Right lobe of liver (tissue), 6 donors: ENCODE measurements at regions not wholly inside any gene's neighbourhood (a gene's known extent, or its start where the extent isn't known, plus 50 kb on each side); places are given as distances from the start of the nearest gene placed in this dataset.
"Not testable (repeated sequence)": the region's sequence is repeated elsewhere in the genome, so short reads cannot be mapped to it uniquely, and the experiment has no call there.

Experiments
- ATAC-seq, 4 donors: fragments of 200-7000 bp; cut with Tn5 transposase; one replicate each; pipeline ENCODE4 v1.9.1; 2020; ENCODE audit warnings: mild to moderate bottlenecking in 4 of 4, moderate library complexity in 4 of 4
- DNase-seq, 3 donors: peaks; one replicate each; pipeline ENCODE4 v3.0.0-alpha.2; 2020
- H3K27ac ChIP-seq, 3 donors: fragments of 200-600 bp; one replicate each; pipeline ENCODE4 v1.8.0; 2022
- H3K27me3 ChIP-seq, 2 donors: fragments of 200-600 bp; one replicate each; pipeline ENCODE4 v1.8.0; 2022
- H3K36me3 ChIP-seq, 4 donors: fragments of 200-600 bp; sonication (generic) in 1 of 4; one replicate each; pipeline versions ENCODE4 v1.5.1 to v1.8.0; 2017 to 2022; ENCODE audit warnings: control low read depth in 1 of 4
- H3K4me1 ChIP-seq, 4 donors: fragments of 200-600 bp; sonication (generic) in 1 of 4; one replicate each; pipeline versions ENCODE4 v1.5.1 to v1.8.0; 2017 to 2022; ENCODE audit warnings: control low read depth in 1 of 4
- H3K4me3 ChIP-seq, 3 donors: fragments of 200-600 bp; one replicate each; pipeline ENCODE4 v1.8.0; 2022
- H3K9me3 ChIP-seq, 4 donors: fragments of 200-600 bp; sonication (generic) in 1 of 4; one replicate each; pipeline versions ENCODE4 v1.5.1 to v1.8.0; 2017 to 2022; ENCODE audit warnings: control low read depth in 1 of 4
- POLR2A ChIP-seq: fragments of 450-650 bp; IDR thresholded peaks from one replicate; pipeline ENCODE4 v1.6.1; 2017; ENCODE audit warnings: antibody characterized with exemption, mild to moderate bottlenecking
- WGBS: methylation state at CpG from one replicate; pipeline ENCODE4 v1.1.6; 2018; ENCODE audit warnings: low coverage, low lambda C conversion rate; ENCODE audit not compliant: insufficient coverage; ENCODE audit errors: missing lambda C conversion rate; 5-methylcytosine and 5-hydroxymethylcytosine counted together
- intact Hi-C, 2 donors: fragments of 100-400 bp; cut with DNase I; formaldehyde crosslinking; loops; one replicate each; pipeline versions ENCODE4 v1.11.2 to v1.14.1; 2022
- TF ChIP-seq, protein P1 (sequence below), 4 donors: fragments of 200-600 bp in 3 of 4; fragments of 450-650 bp in 1 of 4; IDR thresholded peaks; one replicate each; pipeline versions ENCODE4 v1.5.1 to v1.8.0; 2016 to 2022; ENCODE audit warnings: antibody characterized with exemption in 4 of 4, mild to moderate bottlenecking in 2 of 4
- donor health status: DM: no; HTN: yes; CAD: no.
- donor health status: DM: no; HTN: no; CAD: no.
- donor health status: DM: no; HTN: no; CAD: no.
- donor health status: DM: no; HTN: yes; CAD: no.
- donor health status: DM: no; HTN: yes; CAD: no.

DNA sequence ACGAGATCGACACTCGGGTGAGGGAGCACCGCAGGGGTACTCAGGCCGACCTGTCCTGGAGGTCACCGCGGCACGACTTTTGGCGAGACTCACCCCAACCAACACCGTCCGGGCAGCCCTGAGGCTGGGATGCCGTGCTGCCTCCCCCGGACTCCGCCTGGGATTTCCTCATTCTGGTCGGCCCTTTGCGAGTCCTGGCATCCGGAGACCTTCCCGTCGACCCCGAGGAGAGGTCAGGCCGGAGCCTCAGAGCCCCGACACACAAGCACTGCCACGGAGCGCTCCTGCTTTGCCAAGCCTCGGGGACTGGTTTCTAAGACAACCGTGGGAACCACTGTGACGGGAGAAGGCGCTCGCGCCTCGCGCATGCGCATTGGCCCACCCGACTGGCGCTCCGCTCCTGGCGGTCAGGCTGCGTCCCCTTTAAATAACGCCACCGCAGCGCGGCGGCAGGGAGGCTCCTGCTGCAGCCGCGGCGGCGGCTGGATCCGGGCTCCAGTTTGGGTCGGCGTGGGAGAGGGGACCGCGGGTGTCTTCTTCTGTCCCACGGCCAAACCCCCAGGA lies 166.4 kb upstream of the ZNF337 start:
- WGBS = 0% methylated on average over 12 of the region's 53 CpGs
- peak overlapping the region; percentile 23 to 48 (median 35) for H3K4me3 ChIP-seq
- intact Hi-C loops, H3K36me3 ChIP-seq, H3K27ac ChIP-seq, H3K9me3 ChIP-seq: not testable (repeated sequence)
- peak; percentile 90 to 91 (median 90) for DNase-seq
- peaks cover 0 to 13% of the 10 kb centered on the region in 2 donors for H3K27me3 ChIP-seq
- peaks cover 0 to 18% (median 3%) of the 10 kb centered on the region in 4 donors for H3K4me1 ChIP-seq
- TF ChIP-seq, protein P1, sequence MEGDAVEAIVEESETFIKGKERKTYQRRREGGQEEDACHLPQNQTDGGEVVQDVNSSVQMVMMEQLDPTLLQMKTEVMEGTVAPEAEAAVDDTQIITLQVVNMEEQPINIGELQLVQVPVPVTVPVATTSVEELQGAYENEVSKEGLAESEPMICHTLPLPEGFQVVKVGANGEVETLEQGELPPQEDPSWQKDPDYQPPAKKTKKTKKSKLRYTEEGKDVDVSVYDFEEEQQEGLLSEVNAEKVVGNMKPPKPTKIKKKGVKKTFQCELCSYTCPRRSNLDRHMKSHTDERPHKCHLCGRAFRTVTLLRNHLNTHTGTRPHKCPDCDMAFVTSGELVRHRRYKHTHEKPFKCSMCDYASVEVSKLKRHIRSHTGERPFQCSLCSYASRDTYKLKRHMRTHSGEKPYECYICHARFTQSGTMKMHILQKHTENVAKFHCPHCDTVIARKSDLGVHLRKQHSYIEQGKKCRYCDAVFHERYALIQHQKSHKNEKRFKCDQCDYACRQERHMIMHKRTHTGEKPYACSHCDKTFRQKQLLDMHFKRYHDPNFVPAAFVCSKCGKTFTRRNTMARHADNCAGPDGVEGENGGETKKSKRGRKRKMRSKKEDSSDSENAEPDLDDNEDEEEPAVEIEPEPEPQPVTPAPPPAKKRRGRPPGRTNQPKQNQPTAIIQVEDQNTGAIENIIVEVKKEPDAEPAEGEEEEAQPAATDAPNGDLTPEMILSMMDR (IDR thresholded peaks at IDR 0.05) = peak in 1 of 4 donors; percentile 22
- peak; percentile 61 to 70 (median 64) for ATAC-seq

DNA sequence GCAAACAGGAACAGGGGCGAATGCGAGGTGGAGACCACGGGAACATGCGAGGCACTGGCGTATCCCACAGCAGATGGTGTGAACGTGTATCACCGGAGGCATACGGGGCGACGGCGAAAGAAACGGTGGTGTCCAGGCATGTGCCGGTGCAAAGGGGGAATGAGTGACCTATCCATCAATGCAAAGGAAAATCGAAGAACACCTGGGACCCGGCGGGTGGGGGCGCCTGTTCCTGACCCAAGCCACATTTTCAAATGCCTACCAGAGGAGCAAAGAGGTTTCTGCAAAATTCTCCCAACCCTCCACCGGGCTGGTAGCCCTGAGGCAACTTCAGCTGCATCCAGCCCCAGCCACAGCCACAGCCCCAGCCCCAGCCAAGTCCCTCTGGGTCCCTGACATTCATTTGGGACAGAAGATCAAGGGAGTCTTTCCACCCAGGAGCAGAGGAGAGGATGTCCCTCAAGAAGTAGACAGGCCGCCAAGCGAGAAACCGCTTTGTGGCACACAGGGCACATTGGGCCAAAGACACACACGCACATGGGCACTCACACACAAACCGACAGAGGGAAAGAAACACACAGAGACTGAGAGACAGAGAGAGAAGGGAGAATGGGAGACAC lies 164.0 kb upstream of the ZNF337 start:
- WGBS = 54% methylated on average over 13 of the region's 23 CpGs
- DNase-seq = peak in 2 of 3 donors; percentile 44
- Histone ChIP-seq H3K4me3 (no peak overlapping the region), H3K27ac (no peak overlapping the region), H3K27me3 (no peaks in the 10 kb centered on the region), H3K36me3 (no peaks in the 10 kb centered on the region), H3K4me1 (peaks cover 0 to 14% (median 1%) of the 10 kb centered on the region in 4 donors), H3K9me3 (no peaks in the 10 kb centered on the region)
- no peak for TF ChIP-seq POLR2A
- TF ChIP-seq, protein P1 (IDR thresholded peaks at IDR 0.05) = no peak
- no peak for ATAC-seq
- intact Hi-C loops = no loop called here

DNA sequence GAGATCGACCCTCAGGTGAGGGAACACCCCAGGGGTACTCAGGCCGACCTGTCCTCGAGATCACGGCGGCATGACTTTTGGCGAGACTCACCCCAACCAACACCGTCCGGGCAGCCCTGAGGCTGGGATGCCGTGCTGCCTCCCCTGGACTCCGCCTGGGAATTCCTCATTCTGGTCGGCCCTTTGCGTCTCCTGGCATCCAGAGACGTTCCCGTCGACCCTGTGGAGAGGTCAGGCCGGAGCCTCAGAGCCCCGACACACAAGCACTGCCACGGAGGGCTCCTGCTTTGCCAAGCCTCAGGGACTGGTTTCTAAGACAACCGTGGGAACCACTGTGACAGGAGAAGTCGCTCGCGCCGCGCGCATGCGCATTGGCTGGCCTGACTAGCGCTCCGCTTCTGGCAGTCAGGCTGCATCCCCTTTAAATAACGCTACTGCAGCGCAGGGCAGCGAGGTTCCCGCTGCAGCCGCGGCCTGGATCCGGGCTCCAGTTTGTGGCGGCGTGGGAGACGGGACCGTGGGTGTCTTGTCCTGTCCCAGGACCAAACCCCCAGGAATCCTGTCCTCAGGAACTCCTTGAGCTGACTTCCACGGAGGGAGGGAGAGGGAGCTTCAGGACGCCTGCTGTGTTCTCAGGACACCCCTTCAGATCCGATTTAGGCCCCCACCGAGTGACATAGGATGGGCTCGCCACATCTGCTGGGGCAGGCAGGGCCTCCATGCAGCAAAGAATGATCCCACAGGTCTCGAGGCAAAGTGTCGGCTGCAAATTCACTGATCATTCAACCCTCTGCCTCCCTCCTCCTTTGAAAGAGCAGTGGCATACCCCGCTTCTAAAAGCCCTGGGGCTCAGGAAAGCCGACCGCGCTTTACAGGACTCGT lies 163.2 kb upstream of the ZNF337 start:
- no peak overlapping the region for H3K27ac ChIP-seq
- DNase-seq = peak; percentile 74 to 85 (median 74)
- peaks cover 0 to 11% (median 0%) of the 10 kb centered on the region in 4 donors for H3K4me1 ChIP-seq
- no peaks in the 10 kb centered on the region for H3K36me3 ChIP-seq
- intact Hi-C loops = no loop called here
- WGBS = 15% methylated on average over 12 of the region's 51 CpGs
- H3K4me3 ChIP-seq = no peak overlapping the region
- no peaks in the 10 kb centered on the region for H3K27me3 ChIP-seq
- ATAC-seq = peak; percentile 52 to 79 (median 67)
- H3K9me3 ChIP-seq = no peaks in the 10 kb centered on the region
- TF ChIP-seq, protein P1 (IDR thresholded peaks at IDR 0.05) = no peak
- TF ChIP-seq POLR2A = no peak

DNA sequence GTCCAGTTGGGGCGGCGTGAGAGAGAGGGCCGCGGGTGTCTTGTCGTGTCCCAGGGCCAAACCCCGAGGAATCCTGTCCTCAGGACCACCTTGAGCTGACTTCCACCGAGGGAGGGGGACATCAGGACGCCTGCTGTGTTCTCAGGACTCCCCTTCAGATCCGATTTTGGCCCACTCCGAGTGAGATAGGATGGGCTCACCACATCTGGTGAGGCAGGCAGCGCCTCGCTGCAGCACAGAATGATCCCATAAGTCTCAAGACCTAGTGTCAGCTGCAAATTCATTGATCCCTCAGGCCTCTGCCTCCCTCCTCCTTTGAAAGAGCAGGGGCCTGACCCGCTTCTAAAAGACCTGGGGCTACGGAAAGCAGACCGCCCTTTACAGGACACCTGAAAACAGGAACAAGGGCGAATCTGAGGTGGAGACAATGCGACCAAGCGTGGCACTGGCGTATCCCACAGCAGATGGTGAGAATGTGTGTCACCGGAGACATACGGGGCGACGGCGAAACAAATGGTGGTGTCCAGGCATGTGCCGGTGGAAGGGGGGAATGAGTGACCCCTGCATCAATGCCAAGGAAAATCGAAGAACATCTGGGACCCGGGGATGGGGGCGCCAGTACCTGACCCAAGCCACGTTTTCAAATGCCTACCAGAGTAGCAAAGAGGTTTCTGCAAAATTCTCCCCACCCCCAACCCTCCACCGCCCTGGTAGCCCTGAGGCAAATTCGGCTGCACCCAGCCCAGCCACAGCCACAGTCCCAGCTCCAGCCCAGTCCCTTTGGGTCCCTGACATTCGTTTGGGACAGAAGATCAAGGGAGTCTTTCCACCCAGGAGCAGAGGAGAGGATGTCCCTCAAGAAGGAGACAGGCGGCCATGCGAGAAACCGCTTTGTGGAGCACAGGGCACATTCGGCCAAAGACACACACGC lies 162.1 kb upstream of the ZNF337 start:
- DNase-seq (no peak), ATAC-seq (no peak)
- no peak for TF ChIP-seq POLR2A
- TF ChIP-seq, protein P1 (IDR thresholded peaks at IDR 0.05) = no peak

DNA sequence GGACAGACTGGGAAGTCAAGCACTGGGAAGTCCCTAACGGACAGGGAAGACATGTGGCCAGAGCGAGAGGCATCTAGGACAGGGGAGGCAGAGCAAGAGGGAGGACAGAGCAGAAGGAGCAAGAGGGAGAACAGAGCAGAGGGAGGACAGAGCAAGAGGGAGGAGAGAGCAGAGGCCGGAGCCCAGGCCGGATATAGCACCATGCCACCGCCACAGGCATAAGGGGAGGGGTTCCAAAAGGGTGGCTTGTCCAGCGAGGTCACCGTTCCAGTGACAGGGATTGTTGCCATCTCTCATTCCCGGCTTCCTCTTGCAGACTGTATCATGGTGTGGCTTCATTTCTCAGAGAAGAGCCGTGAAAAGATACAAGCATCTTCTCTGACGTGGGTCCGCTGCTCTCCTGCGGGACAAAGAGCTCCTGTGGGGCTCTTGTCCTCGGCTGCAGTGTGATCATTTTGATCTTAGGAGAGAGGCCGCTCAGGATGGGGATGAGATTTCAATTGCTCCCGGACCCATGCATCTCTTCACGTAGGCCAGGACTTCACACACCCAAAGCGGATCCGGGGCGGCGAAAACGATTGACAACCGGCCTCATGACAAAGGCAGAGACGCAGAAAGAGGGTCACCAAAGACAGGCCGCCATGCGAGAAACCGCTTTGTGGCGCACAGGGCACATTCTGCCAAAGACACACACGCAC lies 160.6 kb upstream of the ZNF337 start:
- H3K36me3 ChIP-seq, ATAC-seq, H3K4me3 ChIP-seq, H3K9me3 ChIP-seq, intact Hi-C loops, H3K27me3 ChIP-seq, H3K27ac ChIP-seq: not testable (repeated sequence)
- peaks cover 0 to 11% (median 0%) of the 10 kb centered on the region in 4 donors for H3K4me1 ChIP-seq
- WGBS = 80% methylated on average over 17 of the region's 28 CpGs
- peak in 1 of 3 donors; percentile 49 for DNase-seq

More for the DNA sequence above, 162.1 kb upstream of the ZNF337 start:
- Histone ChIP-seq H3K36me3 (no peaks in the 10 kb centered on the region), H3K27me3 (no peaks in the 10 kb centered on the region), H3K9me3 (no peaks in the 10 kb centered on the region), H3K27ac (no peak overlapping the region), H3K4me1 (peaks cover 0 to 11% (median 0%) of the 10 kb centered on the region in 4 donors), H3K4me3 (no peak overlapping the region)
- intact Hi-C loops = no loop called here
- WGBS = 38% methylated on average over 27 of the region's 37 CpGs
